WTC11 (cell line): ENCODE measurements at regions not wholly inside any gene's neighbourhood (a gene's known extent, or its start where the extent isn't known, plus 50 kb on each side); places are given as distances from the start of the nearest gene placed in this dataset.
A peak's percentile ranks its signal among the peaks of the same experiment; 100 is the strongest.

ENCODE experiments used
- ATAC-seq: fragments of 200-7000 bp; cut with Tn5 transposase; 2 replicates; pipeline ENCODE4 v1.10.0; 2021; ENCODE audit warnings: mild to moderate bottlenecking, moderate library complexity
- CTCF ChIA-PET: fragments of 300-600 bp; sonication (Branson Sonifier 250); formaldehyde crosslinking; loops from one replicate; lab custom pipeline; 2021; ENCODE audit warnings: antibody characterized with exemption; lab: Charles Lee
- POLR2A ChIA-PET: fragments of 350-600 bp; sonication (Branson Sonifier 250); formaldehyde crosslinking; loops from one replicate; lab custom pipeline; 2021; ENCODE audit warnings: antibody characterized with exemption; lab: Charles Lee
- DNase-seq: peaks from one replicate; pipeline ENCODE4 v3.0.0; 2021; ENCODE audit warnings: low spot score
- H3K27ac Mint-ChIP-seq: 2 replicates; pipeline ENCODE4 v1.8.0; 2021; ENCODE audit warnings: mixed read lengths
- H3K27me3 Mint-ChIP-seq: 2 replicates; pipeline ENCODE4 v1.8.0; 2021; ENCODE audit warnings: low read depth, mild to moderate bottlenecking, moderate library complexity, mixed read lengths
- H3K36me3 Mint-ChIP-seq: 2 replicates; pipeline ENCODE4 v1.8.0; 2021; ENCODE audit warnings: mixed read lengths
- H3K4me1 Mint-ChIP-seq: 2 replicates; pipeline ENCODE4 v1.8.0; 2022; ENCODE audit warnings: mixed read lengths
- H3K4me3 Mint-ChIP-seq: 2 replicates; pipeline ENCODE4 v1.8.0; 2021; ENCODE audit warnings: mild to moderate bottlenecking, moderate library complexity, mixed read lengths
- H3K9me3 Mint-ChIP-seq: 2 replicates; pipeline ENCODE4 v1.8.0; 2021; ENCODE audit warnings: mixed read lengths
- CDX4 ChIP-seq: fragments of 250-450 bp; sonication (Bioruptor Pico); IDR thresholded peaks from 2 replicates; pipeline ENCODE4 v1.9.0; 2021; ENCODE audit warnings: moderate library complexity, mild to moderate bottlenecking, inconsistent platforms, borderline replicate concordance
- EMX1 ChIP-seq: fragments of 250-450 bp; sonication (Bioruptor Pico); IDR thresholded peaks from 2 replicates; pipeline ENCODE4 v1.8.0; 2021; ENCODE audit warnings: mild to moderate bottlenecking
- ESRRA ChIP-seq: sonication (generic); formaldehyde crosslinking; IDR thresholded peaks from 2 replicates; pipeline ENCODE4 v1.8.1; 2022; ENCODE audit warnings: mild to moderate bottlenecking, missing genetic modification reagents, borderline replicate concordance
- FOXK1 ChIP-seq: sonication (generic); formaldehyde crosslinking; IDR thresholded peaks from 2 replicates; pipeline ENCODE4 v1.8.0; 2022; ENCODE audit warnings: mild to moderate bottlenecking, moderate library complexity, missing genetic modification reagents
- GTF2I ChIP-seq: fragments of 250-450 bp; sonication (Bioruptor Pico); conservative IDR thresholded peaks from 2 replicates; pipeline ENCODE4 v1.4.0; 2021; ENCODE audit warnings: mild to moderate bottlenecking
- HMGA2 ChIP-seq: fragments of 250-450 bp; sonication (Bioruptor Pico); IDR thresholded peaks from 2 replicates; pipeline ENCODE4 v1.4.0; 2021; ENCODE audit warnings: mild to moderate bottlenecking, moderate library complexity
- IRF1 ChIP-seq: sonication (generic); formaldehyde crosslinking; IDR thresholded peaks from 2 replicates; pipeline ENCODE4 v1.8.0; 2023; ENCODE audit warnings: missing genetic modification reagents
- JUN ChIP-seq: sonication (generic); formaldehyde crosslinking; IDR thresholded peaks from 2 replicates; pipeline ENCODE4 v1.8.0; 2023; ENCODE audit warnings: mild to moderate bottlenecking, missing genetic modification reagents
- PREB ChIP-seq: sonication (generic); formaldehyde crosslinking; IDR thresholded peaks from 2 replicates; pipeline ENCODE4 v1.8.1; 2022; ENCODE audit warnings: mild to moderate bottlenecking, missing genetic modification reagents, moderate library complexity, borderline replicate concordance
- SMAD3 ChIP-seq: sonication (generic); formaldehyde crosslinking; IDR thresholded peaks from 2 replicates; pipeline ENCODE4 v1.8.0; 2022; ENCODE audit warnings: missing genetic modification reagents, mild to moderate bottlenecking, borderline replicate concordance
- TCF7 ChIP-seq: sonication (generic); formaldehyde crosslinking; IDR thresholded peaks from 2 replicates; pipeline ENCODE4 v1.8.0; 2022; ENCODE audit warnings: mild to moderate bottlenecking, low read depth, missing genetic modification reagents, moderate library complexity
- TP53 ChIP-seq: sonication (generic); formaldehyde crosslinking; IDR thresholded peaks from 2 replicates; pipeline ENCODE4 v1.8.1; 2023; ENCODE audit warnings: mild to moderate bottlenecking, missing genetic modification reagents
- ZNF232 ChIP-seq: sonication (generic); formaldehyde crosslinking; IDR thresholded peaks from 2 replicates; pipeline ENCODE4 v1.8.0; 2022; ENCODE audit warnings: mild to moderate bottlenecking, missing genetic modification reagents
- ZNF263 ChIP-seq: sonication (generic); formaldehyde crosslinking; IDR thresholded peaks from 2 replicates; pipeline ENCODE4 v1.8.1; 2022; ENCODE audit warnings: low read depth, mild to moderate bottlenecking, moderate library complexity, missing genetic modification reagents
- ZNF396 ChIP-seq: fragments of 250-450 bp; sonication (Bioruptor Pico); IDR thresholded peaks from 2 replicates; pipeline ENCODE4 v1.8.0; 2021; ENCODE audit warnings: mild to moderate bottlenecking, moderate library complexity, borderline replicate concordance
- TF ChIP-seq, protein P1 (sequence below): sonication (generic); formaldehyde crosslinking; IDR thresholded peaks from 2 replicates; pipeline ENCODE4 v1.8.1; 2023; ENCODE audit warnings: mild to moderate bottlenecking, missing genetic modification reagents
- TF ChIP-seq, protein P2 (sequence below): sonication (generic); formaldehyde crosslinking; IDR thresholded peaks from 2 replicates; pipeline ENCODE4 v1.8.0; 2023; ENCODE audit warnings: missing genetic modification reagents, mild to moderate bottlenecking, borderline replicate concordance

DNA sequence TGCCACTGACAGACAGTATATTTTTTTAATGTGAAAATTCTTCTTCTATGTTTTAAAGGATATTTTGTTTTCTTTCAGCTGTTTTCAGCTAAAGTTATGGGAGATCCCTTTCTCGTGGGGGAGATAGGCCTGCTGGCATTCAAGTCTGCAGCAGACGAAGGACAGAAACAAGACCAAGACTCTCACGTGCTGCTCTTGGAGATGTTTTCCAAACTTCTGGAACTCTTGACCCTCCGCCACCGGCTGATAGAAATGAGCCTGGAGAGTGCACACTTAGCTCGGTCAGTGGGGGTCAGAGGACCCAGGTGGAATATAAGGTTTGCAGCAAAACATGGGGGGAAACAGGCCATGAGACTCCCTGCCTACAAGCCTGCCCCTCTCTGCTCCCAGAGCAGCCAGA, 120.5 kb downstream of the CD164 start (continued):
- no peak for TF ChIP-seq CDX4
- no peak for TF ChIP-seq TP53
- no peak for TF ChIP-seq JUN (CRISPR knock-in tag)
- TF ChIP-seq PREB (CRISPR knock-in tag): no peak

DNA sequence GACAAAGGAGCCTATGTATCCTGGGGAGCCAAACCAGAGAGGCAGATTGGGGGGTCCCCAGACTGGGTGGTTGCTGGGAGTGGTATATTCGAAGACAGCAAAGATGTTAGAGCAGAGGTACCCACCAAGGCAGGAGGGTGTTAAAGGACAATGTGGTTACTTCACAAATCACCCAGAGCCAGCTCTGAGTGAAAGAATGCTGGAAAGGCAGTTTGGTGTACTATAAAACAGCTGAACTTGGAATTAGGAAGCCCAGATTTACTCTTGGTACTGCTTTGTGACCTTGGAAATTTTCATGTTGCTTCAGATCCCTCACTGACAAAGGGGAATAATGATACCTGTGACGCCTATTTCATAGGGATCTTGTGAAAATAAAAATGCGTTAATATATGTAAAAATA, 121.6 kb downstream of the CD164 start:
- CTCF ChIA-PET: no interaction called here

GRCh38 chr6:109260126-109260525, 122.1 kb downstream of the CD164 start:
- Mint-ChIP-seq H3K4me1 (no peaks in the 10 kb centered on the region), H3K27me3 (no peaks in the 10 kb centered on the region), H3K4me3 (no peak overlapping the region), H3K36me3 (peaks cover 24% of the 10 kb centered on the region), H3K27ac (no peak overlapping the region)
- ChIA-PET CTCF (no interaction called here), POLR2A (no interaction called here)
- no peak for ATAC-seq
- TF ChIP-seq GTF2I (CRISPR knock-in tag): no peak
- TF ChIP-seq HMGA2 (CRISPR knock-in tag): peak; percentile 45; the same call in 1 of the 2 replicates
- no peak for TF ChIP-seq JUN (CRISPR knock-in tag)
- TF ChIP-seq, protein P1, sequence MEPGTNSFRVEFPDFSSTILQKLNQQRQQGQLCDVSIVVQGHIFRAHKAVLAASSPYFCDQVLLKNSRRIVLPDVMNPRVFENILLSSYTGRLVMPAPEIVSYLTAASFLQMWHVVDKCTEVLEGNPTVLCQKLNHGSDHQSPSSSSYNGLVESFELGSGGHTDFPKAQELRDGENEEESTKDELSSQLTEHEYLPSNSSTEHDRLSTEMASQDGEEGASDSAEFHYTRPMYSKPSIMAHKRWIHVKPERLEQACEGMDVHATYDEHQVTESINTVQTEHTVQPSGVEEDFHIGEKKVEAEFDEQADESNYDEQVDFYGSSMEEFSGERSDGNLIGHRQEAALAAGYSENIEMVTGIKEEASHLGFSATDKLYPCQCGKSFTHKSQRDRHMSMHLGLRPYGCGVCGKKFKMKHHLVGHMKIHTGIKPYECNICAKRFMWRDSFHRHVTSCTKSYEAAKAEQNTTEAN (CRISPR knock-in tag): no peak
- TF ChIP-seq FOXK1 (CRISPR knock-in tag): no peak
- no peak for TF ChIP-seq ZNF396 (CRISPR knock-in tag)
- no peak for TF ChIP-seq ZNF232
- TF ChIP-seq ZNF263 (CRISPR knock-in tag): no peak
- TF ChIP-seq, all 79 proteins: peak for 1
- 0 out of 2 replicates have a peak, but pooled peaks cover 10% of the 10 kb centered on the region for H3K9me3 Mint-ChIP-seq
- no peak for DNase-seq

More for the DNA sequence above, 121.6 kb downstream of the CD164 start:
- peaks cover 3% of the 10 kb centered on the region; the same call in 1 of the 2 replicates for H3K4me1 Mint-ChIP-seq
- TF ChIP-seq, protein P2, sequence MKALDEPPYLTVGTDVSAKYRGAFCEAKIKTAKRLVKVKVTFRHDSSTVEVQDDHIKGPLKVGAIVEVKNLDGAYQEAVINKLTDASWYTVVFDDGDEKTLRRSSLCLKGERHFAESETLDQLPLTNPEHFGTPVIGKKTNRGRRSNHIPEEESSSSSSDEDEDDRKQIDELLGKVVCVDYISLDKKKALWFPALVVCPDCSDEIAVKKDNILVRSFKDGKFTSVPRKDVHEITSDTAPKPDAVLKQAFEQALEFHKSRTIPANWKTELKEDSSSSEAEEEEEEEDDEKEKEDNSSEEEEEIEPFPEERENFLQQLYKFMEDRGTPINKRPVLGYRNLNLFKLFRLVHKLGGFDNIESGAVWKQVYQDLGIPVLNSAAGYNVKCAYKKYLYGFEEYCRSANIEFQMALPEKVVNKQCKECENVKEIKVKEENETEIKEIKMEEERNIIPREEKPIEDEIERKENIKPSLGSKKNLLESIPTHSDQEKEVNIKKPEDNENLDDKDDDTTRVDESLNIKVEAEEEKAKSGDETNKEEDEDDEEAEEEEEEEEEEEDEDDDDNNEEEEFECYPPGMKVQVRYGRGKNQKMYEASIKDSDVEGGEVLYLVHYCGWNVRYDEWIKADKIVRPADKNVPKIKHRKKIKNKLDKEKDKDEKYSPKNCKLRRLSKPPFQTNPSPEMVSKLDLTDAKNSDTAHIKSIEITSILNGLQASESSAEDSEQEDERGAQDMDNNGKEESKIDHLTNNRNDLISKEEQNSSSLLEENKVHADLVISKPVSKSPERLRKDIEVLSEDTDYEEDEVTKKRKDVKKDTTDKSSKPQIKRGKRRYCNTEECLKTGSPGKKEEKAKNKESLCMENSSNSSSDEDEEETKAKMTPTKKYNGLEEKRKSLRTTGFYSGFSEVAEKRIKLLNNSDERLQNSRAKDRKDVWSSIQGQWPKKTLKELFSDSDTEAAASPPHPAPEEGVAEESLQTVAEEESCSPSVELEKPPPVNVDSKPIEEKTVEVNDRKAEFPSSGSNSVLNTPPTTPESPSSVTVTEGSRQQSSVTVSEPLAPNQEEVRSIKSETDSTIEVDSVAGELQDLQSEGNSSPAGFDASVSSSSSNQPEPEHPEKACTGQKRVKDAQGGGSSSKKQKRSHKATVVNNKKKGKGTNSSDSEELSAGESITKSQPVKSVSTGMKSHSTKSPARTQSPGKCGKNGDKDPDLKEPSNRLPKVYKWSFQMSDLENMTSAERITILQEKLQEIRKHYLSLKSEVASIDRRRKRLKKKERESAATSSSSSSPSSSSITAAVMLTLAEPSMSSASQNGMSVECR (CRISPR knock-in tag): no peak
- no peaks in the 10 kb centered on the region for H3K27me3 Mint-ChIP-seq
- H3K4me3 Mint-ChIP-seq: no peak overlapping the region
- H3K36me3 Mint-ChIP-seq: peaks cover 25% of the 10 kb centered on the region
- POLR2A ChIA-PET: no interaction called here
- ATAC-seq: no peak
- H3K27ac Mint-ChIP-seq: no peak overlapping the region
- DNase-seq: no peak
- 0 out of 2 replicates have a peak, but pooled peaks cover 10% of the 10 kb centered on the region for H3K9me3 Mint-ChIP-seq

DNA sequence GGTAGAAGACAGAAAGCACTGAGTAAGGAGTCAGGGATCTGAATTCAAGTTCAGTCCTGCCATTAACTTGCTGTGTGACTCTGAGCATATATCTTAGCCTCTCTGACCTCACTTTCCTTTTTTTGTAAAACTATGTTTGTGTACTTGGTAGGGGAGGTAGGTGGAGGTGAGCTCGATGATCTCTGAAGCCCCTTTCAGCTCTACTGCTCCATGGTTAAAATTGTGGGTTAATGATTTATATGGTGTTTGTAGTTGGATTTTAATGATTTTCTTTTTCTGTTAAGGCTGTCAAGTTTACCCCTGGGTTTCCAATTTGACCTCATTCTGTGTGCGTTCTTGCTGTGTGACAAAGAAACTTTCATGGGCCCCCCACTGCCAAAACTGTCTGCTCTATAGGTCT, 124.1 kb downstream of the CD164 start:
- Mint-ChIP-seq H3K27ac (no peak overlapping the region), H3K9me3 (no peaks in the 10 kb centered on the region), H3K27me3 (no peaks in the 10 kb centered on the region), H3K4me3 (no peak overlapping the region), H3K4me1 (no peaks in the 10 kb centered on the region; the same call in 1 of the 2 replicates), H3K36me3 (peaks cover 9% of the 10 kb centered on the region)
- POLR2A ChIA-PET: no interaction called here
- CTCF ChIA-PET: no interaction called here
- DNase-seq (no peak), ATAC-seq (no peak)
- TF ChIP-seq, protein P2 (CRISPR knock-in tag): no peak
- no peak for TF ChIP-seq ESRRA (CRISPR knock-in tag)
- TF ChIP-seq IRF1: no peak
- no peak for TF ChIP-seq SMAD3 (CRISPR knock-in tag)
- no peak for TF ChIP-seq TCF7
- TF ChIP-seq EMX1 (CRISPR knock-in tag): no peak
